ENCODE measurements at regions not wholly inside any gene's neighbourhood (a gene's known extent, or its start where the extent isn't known, plus 50 kb on each side); places are given as distances from the start of the nearest gene placed in this dataset.
"Not testable (repeated sequence)": the region's sequence is repeated elsewhere in the genome, so short reads cannot be mapped to it uniquely, and the experiment has no call there.

DNA sequence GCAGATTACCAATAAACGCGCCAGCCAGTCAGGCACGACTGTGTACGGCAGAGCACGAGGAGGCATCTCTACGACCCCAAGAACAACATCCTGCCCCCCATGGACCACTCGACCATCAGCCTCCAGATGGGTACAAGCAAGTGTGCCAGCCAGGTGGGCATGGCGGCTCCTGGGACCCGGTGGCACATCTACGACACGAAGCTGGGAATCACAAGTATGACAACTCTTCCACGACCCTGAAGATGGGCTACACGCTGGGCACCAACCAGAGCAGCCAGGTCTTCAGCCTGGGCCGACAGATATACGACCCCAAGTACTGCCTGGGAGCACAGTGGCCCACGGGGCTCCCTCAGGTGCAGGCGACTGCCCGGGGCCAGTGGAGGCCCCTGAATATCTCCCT, 217.6 kb downstream of the POTED start:
- 82% methylated on average over 18 of the region's 18 CpGs for WGBS
- Histone ChIP-seq H3K4me1 (replicated peaks) (no peaks in the 10 kb centered on the region), H3K27ac (no peak overlapping the region), H3K36me3 (no peaks in the 10 kb centered on the region), H3K9me3 (no peaks in the 10 kb centered on the region), H3K27me3 (replicated peaks; ENCODE audit: insufficient read depth) (no peaks in the 10 kb centered on the region), H3K4me3 (no peak overlapping the region)
- TF ChIP-seq POLR2AphosphoS5 (IDR thresholded peaks at IDR 0.05) (no peak), POLR2A (IDR thresholded peaks at IDR 0.05) (no peak)
- TF ChIP-seq, protein P1, sequence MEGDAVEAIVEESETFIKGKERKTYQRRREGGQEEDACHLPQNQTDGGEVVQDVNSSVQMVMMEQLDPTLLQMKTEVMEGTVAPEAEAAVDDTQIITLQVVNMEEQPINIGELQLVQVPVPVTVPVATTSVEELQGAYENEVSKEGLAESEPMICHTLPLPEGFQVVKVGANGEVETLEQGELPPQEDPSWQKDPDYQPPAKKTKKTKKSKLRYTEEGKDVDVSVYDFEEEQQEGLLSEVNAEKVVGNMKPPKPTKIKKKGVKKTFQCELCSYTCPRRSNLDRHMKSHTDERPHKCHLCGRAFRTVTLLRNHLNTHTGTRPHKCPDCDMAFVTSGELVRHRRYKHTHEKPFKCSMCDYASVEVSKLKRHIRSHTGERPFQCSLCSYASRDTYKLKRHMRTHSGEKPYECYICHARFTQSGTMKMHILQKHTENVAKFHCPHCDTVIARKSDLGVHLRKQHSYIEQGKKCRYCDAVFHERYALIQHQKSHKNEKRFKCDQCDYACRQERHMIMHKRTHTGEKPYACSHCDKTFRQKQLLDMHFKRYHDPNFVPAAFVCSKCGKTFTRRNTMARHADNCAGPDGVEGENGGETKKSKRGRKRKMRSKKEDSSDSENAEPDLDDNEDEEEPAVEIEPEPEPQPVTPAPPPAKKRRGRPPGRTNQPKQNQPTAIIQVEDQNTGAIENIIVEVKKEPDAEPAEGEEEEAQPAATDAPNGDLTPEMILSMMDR (IDR thresholded peaks at IDR 0.05), result no peak
- intact Hi-C loops (cut with DNase I), result no loop called here
- DNase-seq (ENCODE audit: low spot score), result no peak

DNA sequence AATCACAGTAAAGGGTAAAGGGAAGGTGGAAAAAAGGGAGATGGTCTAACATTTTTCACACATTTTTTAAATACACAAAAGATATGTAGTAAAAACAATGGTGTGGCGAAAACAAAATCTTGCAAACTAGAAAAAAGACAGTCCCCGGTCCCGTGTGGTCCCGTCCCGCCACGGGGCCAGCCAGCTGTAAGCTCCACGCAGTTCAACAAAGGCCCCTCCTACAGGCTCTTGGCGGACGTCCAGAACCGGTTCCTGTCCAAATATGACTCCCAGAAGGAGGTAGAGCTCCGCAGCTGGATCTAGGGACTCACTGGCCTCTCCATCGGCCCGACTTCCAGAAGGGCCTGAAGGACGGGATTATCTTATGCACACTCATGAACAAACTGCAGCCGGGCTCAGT, 216.9 kb downstream of the POTED start:
- H3K27ac ChIP-seq; H3K4me3 ChIP-seq; H3K9me3 ChIP-seq; H3K4me1 ChIP-seq (replicated peaks); H3K36me3 ChIP-seq; intact Hi-C loops (cut with DNase I); DNase-seq (ENCODE audit: low spot score); H3K27me3 ChIP-seq (replicated peaks; ENCODE audit: insufficient read depth): not testable (repeated sequence)
- WGBS, result 92% methylated on average over 15 of the region's 15 CpGs

DNA sequence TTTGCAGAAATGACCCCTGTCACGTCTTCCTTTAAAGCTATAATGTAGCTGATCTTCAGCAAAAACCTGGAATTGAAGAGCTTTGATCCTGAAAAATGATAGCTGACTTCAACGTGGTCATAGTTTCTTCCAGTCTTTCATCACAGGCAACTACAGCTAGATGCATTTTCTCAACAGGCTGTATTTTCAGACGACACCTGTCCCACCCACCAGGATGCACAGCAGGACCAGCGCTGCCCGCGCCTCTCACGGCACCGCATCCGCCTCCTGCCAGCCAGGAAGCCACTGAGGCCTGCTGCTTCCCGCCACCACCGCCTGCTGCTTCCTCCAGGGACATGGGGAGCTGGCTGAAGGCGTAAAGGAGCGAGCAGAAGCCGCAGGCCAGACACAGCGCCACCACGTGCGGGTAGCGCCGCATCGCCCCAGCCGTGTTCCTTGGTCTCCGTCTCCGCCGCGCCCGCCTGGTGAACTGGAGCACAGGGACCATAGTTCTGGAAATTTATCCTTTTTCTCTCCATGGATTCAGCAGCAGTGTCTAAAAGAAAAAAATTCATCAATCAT, 215.7 kb downstream of the POTED start:
- H3K4me3 ChIP-seq; H3K36me3 ChIP-seq; H3K9me3 ChIP-seq; H3K27me3 ChIP-seq (replicated peaks; ENCODE audit: insufficient read depth); H3K4me1 ChIP-seq (replicated peaks); intact Hi-C loops (cut with DNase I); H3K27ac ChIP-seq; DNase-seq (ENCODE audit: low spot score): not testable (repeated sequence)
- WGBS, result 53% methylated on average over 16 of the region's 26 CpGs

DNA sequence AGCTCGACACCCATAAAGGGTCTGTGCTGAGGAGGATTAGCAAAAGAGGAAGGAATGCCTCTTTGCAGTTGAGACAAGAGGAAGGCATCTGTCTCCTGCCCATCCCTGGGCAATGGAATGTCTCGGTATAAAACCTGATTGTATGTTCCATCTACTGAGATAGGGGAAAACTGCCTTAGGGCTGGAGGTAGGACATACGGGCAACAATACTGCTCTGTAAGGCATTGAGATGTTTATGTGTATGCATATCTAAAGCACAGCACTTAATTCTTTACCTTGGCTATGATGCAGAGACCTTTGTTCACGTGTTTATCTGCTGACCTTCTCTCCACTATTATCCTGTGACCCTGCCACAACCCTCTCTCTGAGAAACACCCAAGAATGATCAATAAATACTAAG, 210.7 kb downstream of the POTED start:
- H3K4me1 ChIP-seq (replicated peaks); H3K27me3 ChIP-seq (replicated peaks; ENCODE audit: insufficient read depth); H3K27ac ChIP-seq; H3K4me3 ChIP-seq; DNase-seq (ENCODE audit: low spot score); H3K9me3 ChIP-seq; intact Hi-C loops (cut with DNase I); H3K36me3 ChIP-seq: not testable (repeated sequence)
- WGBS, result 67% methylated on average over 4 of the region's 4 CpGs

DNA sequence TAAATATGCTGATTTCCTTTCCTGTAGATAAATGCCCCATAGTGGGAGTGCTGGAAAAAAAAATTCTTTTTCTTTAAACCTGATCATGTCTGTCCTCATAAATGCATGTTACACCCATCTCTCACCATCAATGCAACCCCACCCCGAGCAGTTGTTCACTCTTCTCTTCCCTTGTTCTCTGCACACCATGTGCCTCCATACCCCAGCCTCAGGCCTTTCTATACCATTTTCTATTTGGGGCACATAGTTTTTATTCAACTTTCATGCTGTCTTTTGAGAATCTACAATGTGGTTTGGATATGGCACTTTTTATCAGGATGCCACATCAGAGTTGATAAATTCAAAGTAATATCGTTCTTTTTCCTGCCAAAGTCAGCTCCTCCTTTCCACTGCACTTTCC, 202.6 kb downstream of the POTED start:
- WGBS, result 58% methylated on average over 2 of the region's 2 CpGs
- DNase-seq (ENCODE audit: low spot score); intact Hi-C loops (cut with DNase I); H3K4me1 ChIP-seq (replicated peaks); H3K27ac ChIP-seq; H3K27me3 ChIP-seq (replicated peaks; ENCODE audit: insufficient read depth); H3K4me3 ChIP-seq; H3K36me3 ChIP-seq; H3K9me3 ChIP-seq: not testable (repeated sequence)

DNA sequence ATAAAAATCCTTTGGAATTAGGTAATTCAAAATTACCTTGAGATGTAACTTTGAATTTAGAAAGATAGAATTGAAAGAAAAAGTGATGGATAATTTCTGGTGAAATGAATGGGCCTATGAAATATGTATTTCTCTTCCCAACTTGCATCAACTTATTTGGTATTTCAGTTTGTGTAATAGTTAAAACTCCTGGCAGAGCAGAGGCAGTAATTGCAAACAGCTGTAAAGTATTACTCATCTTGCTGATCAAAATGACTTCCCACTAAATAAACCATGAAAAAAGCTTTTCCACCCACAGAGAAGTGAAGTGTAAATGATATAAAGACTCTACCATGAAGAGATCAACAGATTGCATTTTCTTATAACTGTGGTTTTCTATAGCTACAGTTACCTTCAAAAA, 201.0 kb downstream of the POTED start:
- intact Hi-C loops (cut with DNase I); H3K4me3 ChIP-seq; H3K36me3 ChIP-seq; H3K4me1 ChIP-seq (replicated peaks); H3K27me3 ChIP-seq (replicated peaks; ENCODE audit: insufficient read depth); H3K27ac ChIP-seq; H3K9me3 ChIP-seq; DNase-seq (ENCODE audit: low spot score): not testable (repeated sequence)

DNA sequence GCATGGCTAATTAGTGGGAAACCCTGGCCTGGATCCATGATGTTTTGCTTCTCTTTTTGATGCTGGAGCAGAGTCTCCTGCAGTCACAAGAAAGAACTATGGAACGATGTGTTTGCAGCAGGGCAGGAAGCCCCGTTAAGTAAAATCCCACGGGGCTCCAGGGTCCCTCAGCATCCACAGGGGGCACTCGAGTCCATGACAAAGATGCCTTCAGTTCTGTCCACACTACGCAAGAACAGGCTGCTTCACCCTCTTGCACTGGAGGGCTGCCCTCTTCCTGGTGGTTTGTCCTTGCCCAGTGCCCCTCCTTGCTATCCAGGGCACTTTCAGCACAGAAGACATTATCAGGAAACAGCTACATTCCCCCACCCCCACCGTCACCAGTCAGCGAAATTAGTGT, 196.9 kb downstream of the POTED start:
- H3K27me3 ChIP-seq (replicated peaks; ENCODE audit: insufficient read depth); H3K36me3 ChIP-seq; intact Hi-C loops (cut with DNase I); H3K4me3 ChIP-seq; H3K9me3 ChIP-seq; DNase-seq (ENCODE audit: low spot score); H3K4me1 ChIP-seq (replicated peaks); H3K27ac ChIP-seq: not testable (repeated sequence)
- 56% methylated on average over 6 of the region's 7 CpGs for WGBS

DNA sequence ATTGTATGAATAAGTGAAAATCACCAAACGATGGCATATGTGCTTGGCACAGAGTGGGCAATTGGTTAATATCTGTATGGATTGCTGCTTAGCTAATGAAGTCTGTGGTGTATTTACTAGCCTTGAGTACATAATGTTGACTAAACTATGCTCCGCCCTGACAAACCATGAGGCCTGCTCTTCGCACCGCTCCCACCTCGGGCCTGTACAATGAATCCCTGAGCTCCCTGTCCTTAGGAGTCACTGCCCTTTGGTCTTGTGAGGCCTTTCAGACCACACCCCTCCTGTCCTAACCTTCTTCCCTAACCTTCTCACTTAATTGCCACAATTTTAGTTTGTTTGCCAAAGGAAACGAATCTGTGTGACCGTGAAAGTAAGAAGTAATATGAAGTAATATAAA, 193.2 kb downstream of the POTED start:
- H3K27me3 ChIP-seq (replicated peaks; ENCODE audit: insufficient read depth); H3K9me3 ChIP-seq; H3K4me1 ChIP-seq (replicated peaks); H3K36me3 ChIP-seq; intact Hi-C loops (cut with DNase I); H3K27ac ChIP-seq; H3K4me3 ChIP-seq; DNase-seq (ENCODE audit: low spot score): not testable (repeated sequence)
- WGBS, result 79% methylated on average over 7 of the region's 7 CpGs

Small RNA genes in the stretch of these regions (small RNA-seq; reads per million reads assigned to genes)
- 0 reads per million in 2 donors for gene RNU6-954P
- gene ZNF114P1, result 0 reads per million in 2 donors

Measured in prostate gland (tissue), 2 donors.